H1 (cell line): ENCODE measurements at regions not wholly inside any gene's neighbourhood (a gene's known extent, or its start where the extent isn't known, plus 50 kb on each side); places are given as distances from the start of the nearest gene placed in this dataset.
A peak's percentile ranks its signal among the peaks of the same experiment; 100 is the strongest.

Experiments used
- CTCF ChIA-PET: fragments of 300-600 bp; sonication (Branson Sonifier 250); formaldehyde crosslinking; loops from one replicate; lab custom pipeline; 2021; ENCODE audit not compliant: partially characterized antibody; lab: Charles Lee
- POLR2A ChIA-PET: fragments of 300-600 bp; sonication (Branson Sonifier 250); formaldehyde crosslinking; loops from one replicate; lab custom pipeline; 2021; ENCODE audit warnings: inconsistent platforms; ENCODE audit not compliant: partially characterized antibody; lab: Charles Lee
- DNase-seq, 2 experiments: peaks; one replicate each; pipeline versions ENCODE4 v3.0.0 to v3.0.0-alpha.2; 2010 to 2022; ENCODE audit warnings: low spot score in 2 of 2, low read depth in 1 of 2, mixed read lengths in 1 of 2
- FAIRE-seq: peaks from 2 replicates; lab custom pipeline; 2011; peaks lifted over from hg19 to GRCh38; lab: Jason Lieb, UNC
- H2AFZ ChIP-seq: 2 replicates; pipeline ENCODE4 v1.8.1; 2012; ENCODE audit warnings: low read length, inconsistent platforms
- H2AK5ac ChIP-seq: 2 replicates; pipeline ENCODE4 v1.6.1; 2013; ENCODE audit warnings: low read depth, low read length
- H2BK120ac ChIP-seq: replicated peaks from 2 replicates; pipeline ENCODE3; 2013; ENCODE audit warnings: low read depth, low read length, inconsistent platforms
- H2BK12ac ChIP-seq: 2 replicates; pipeline ENCODE4 v1.6.1; 2013; ENCODE audit warnings: low read depth, low read length
- H2BK15ac ChIP-seq: 2 replicates; pipeline ENCODE4 v1.6.1; 2013; ENCODE audit warnings: low read length
- H2BK20ac ChIP-seq: 2 replicates; pipeline ENCODE4 v1.6.1; 2013; ENCODE audit warnings: low read length
- H2BK5ac ChIP-seq: 2 replicates; pipeline ENCODE4 v1.6.1; 2013; ENCODE audit warnings: low read depth, low read length
- H3K14ac ChIP-seq: 2 replicates; pipeline ENCODE4 v1.6.1; 2013; ENCODE audit warnings: inconsistent platforms; ENCODE audit not compliant: insufficient read length
- H3K18ac ChIP-seq: 2 replicates; pipeline ENCODE4 v1.6.1; 2013; ENCODE audit warnings: low read length; ENCODE audit errors: extremely low read depth
- H3K23ac ChIP-seq: 2 replicates; pipeline ENCODE4 v1.6.1; 2013; ENCODE audit warnings: inconsistent platforms; ENCODE audit not compliant: insufficient read length
- H3K23me2 ChIP-seq: 2 replicates; pipeline ENCODE4 v1.6.1; 2013; ENCODE audit warnings: low read depth, low read length
- H3K27ac ChIP-seq: 2 replicates; pipeline ENCODE4 v1.6.1; 2011; ENCODE audit warnings: low read depth, low read length, inconsistent platforms
- H3K27me3 ChIP-seq, 4 experiments: replicated peaks in 1 of 4; 1 replicate in 1 of 4; 2 replicates in 3 of 4; pipeline versions ENCODE4 v1.6.1 to v1.8.1; 2011 to 2013; ENCODE audit warnings: low read length in 3 of 4, mild to moderate bottlenecking in 3 of 4, inconsistent platforms in 2 of 4, mixed read lengths in 2 of 4, moderate library complexity in 1 of 4; ENCODE audit not compliant: control insufficient read depth in 3 of 4, insufficient read depth in 3 of 4; ENCODE audit errors: extremely low read depth in 1 of 4
- H3K36me3 ChIP-seq, 4 experiments: 2 replicates each; pipeline versions ENCODE4 v1.6.1 to v1.8.1; 2011 to 2013; ENCODE audit warnings: mild to moderate bottlenecking in 4 of 4, low read length in 3 of 4, moderate library complexity in 2 of 4, control low read depth in 1 of 4, inconsistent platforms in 1 of 4; ENCODE audit not compliant: insufficient read depth in 4 of 4, control insufficient read depth in 2 of 4
- H3K4ac ChIP-seq: replicated peaks from 2 replicates; pipeline ENCODE3; 2013; ENCODE audit warnings: low read length, low read depth, mixed read lengths, inconsistent platforms; ENCODE audit not compliant: insufficient read length
- H3K4me1 ChIP-seq, 4 experiments: replicated peaks in 1 of 4; 1 replicate in 1 of 4; 2 replicates in 3 of 4; pipeline versions ENCODE4 v1.6.1 to v1.8.1; 2011 to 2013; ENCODE audit warnings: low read length in 3 of 4, inconsistent platforms in 2 of 4, mixed read lengths in 1 of 4; ENCODE audit not compliant: insufficient read depth in 4 of 4, control insufficient read depth in 3 of 4
- H3K4me2 ChIP-seq, 2 experiments: 2 replicates each; pipeline versions ENCODE4 v1.6.1 to v1.8.1; 2011 to 2013; ENCODE audit warnings: low read depth in 2 of 2, low read length in 2 of 2, control low read depth in 1 of 2, inconsistent platforms in 1 of 2, mild to moderate bottlenecking in 1 of 2; ENCODE audit not compliant: insufficient read depth in 1 of 2
- H3K4me3 ChIP-seq, 4 experiments: fragments of 200-600, 300-600 bp in 1 of 4; sonication (generic), shearing (Covaris generic), sonication (Bioruptor Twin) in 1 of 4; 2 replicates each; pipeline versions ENCODE4 v1.5.1 to v1.8.1; 2011 to 2016; ENCODE audit warnings: low read length in 4 of 4, low read depth in 3 of 4, control low read depth in 2 of 4, inconsistent platforms in 2 of 4, mild to moderate bottlenecking in 2 of 4, mixed read lengths in 1 of 4, moderate library complexity in 1 of 4; ENCODE audit not compliant: insufficient read depth in 2 of 4; ENCODE audit errors: extremely low read depth in 1 of 4
- H3K56ac ChIP-seq: replicated peaks from 2 replicates; pipeline ENCODE3; 2013; ENCODE audit warnings: low read depth, mild to moderate bottlenecking, mixed read lengths, low read length, inconsistent platforms; ENCODE audit not compliant: insufficient read length
- H3K79me1 ChIP-seq: 2 replicates; pipeline ENCODE4 v1.6.1; 2013; ENCODE audit warnings: low read depth, low read length, control low read depth
- H3K79me2 ChIP-seq, 2 experiments: 2 replicates each; pipeline versions ENCODE4 v1.6.1 to v1.8.1; 2012 to 2013; ENCODE audit warnings: low read length in 2 of 2, mild to moderate bottlenecking in 2 of 2, inconsistent platforms in 1 of 2; ENCODE audit not compliant: insufficient read depth in 2 of 2, control insufficient read depth in 1 of 2
- H3K9ac ChIP-seq, 4 experiments: replicated peaks in 1 of 4; 1 replicate in 1 of 4; 2 replicates in 3 of 4; pipeline versions ENCODE4 v1.6.1 to v1.8.1; 2011 to 2013; ENCODE audit warnings: low read depth in 3 of 4, low read length in 3 of 4, control low read depth in 2 of 4, mild to moderate bottlenecking in 2 of 4, moderate library complexity in 2 of 4, inconsistent platforms in 1 of 4; ENCODE audit errors: extremely low read depth in 1 of 4
- H3K9me3 ChIP-seq, 2 experiments: 2 replicates each; pipeline versions ENCODE4 v1.6.1 to v1.8.1; 2012 to 2013; ENCODE audit warnings: mild to moderate bottlenecking in 2 of 2, moderate library complexity in 2 of 2, control low read depth in 1 of 2, inconsistent platforms in 1 of 2, low read depth in 1 of 2, low read length in 1 of 2, mixed read lengths in 1 of 2; ENCODE audit not compliant: insufficient read depth in 2 of 2
- H4K20me1 ChIP-seq, 2 experiments: replicated peaks in 1 of 2; 2 replicates each; pipeline versions ENCODE3 to v1.8.1; 2011 to 2013; ENCODE audit warnings: inconsistent platforms in 2 of 2, low read length in 2 of 2, mild to moderate bottlenecking in 1 of 2; ENCODE audit not compliant: insufficient read depth in 2 of 2, control insufficient read depth in 1 of 2
- H4K5ac ChIP-seq: 2 replicates; pipeline ENCODE4 v1.6.1; 2013; ENCODE audit warnings: low read length, low read depth, mixed read lengths, inconsistent platforms; ENCODE audit not compliant: insufficient read length
- H4K8ac ChIP-seq: 2 replicates; pipeline ENCODE4 v1.8.0; 2013; ENCODE audit warnings: mild to moderate bottlenecking, moderate library complexity, low read length, inconsistent platforms; ENCODE audit not compliant: insufficient read depth; ENCODE audit errors: extremely low read depth
- H4K91ac ChIP-seq: replicated peaks from 2 replicates; pipeline ENCODE3; 2013; ENCODE audit warnings: low read length, mixed read lengths, inconsistent platforms; ENCODE audit not compliant: insufficient read length
- BACH1 ChIP-seq: IDR thresholded peaks from 2 replicates; pipeline ENCODE4 v1.6.1; 2012; ENCODE audit warnings: low read length, improper control_type of control experiment
- EZH2 ChIP-seq: fragments of 200-600 bp; sonication (generic); IDR thresholded peaks from 2 replicates; pipeline ENCODE4 v1.7.1; 2012; ENCODE audit warnings: low read depth, mild to moderate bottlenecking, moderate library complexity, low read length, inconsistent platforms; ENCODE audit not compliant: severe bottlenecking
- JUN ChIP-seq: IDR thresholded peaks from 2 replicates; pipeline ENCODE4 v1.6.1; 2011; ENCODE audit warnings: low read depth, mild to moderate bottlenecking, improper control_type of control experiment, low read length
- MAFK ChIP-seq: IDR thresholded peaks from 2 replicates; pipeline ENCODE4 v1.6.1; 2012; ENCODE audit warnings: low read depth, mild to moderate bottlenecking, improper control_type of control experiment, low read length
- NANOG ChIP-seq: IDR thresholded peaks from 2 replicates; pipeline ENCODE4 v1.6.1; 2011; ENCODE audit warnings: low read length, low read depth, mild to moderate bottlenecking, inconsistent platforms; ENCODE audit not compliant: insufficient read depth, poor library complexity, severe bottlenecking
- RAD21 ChIP-seq, 2 experiments: IDR thresholded peaks in 1 of 2; conservative IDR thresholded peaks in 1 of 2; 2 replicates each; pipeline ENCODE4 v1.6.1; 2011; ENCODE audit warnings: low read depth in 2 of 2, low read length in 2 of 2, improper control_type of control experiment in 1 of 2, inconsistent platforms in 1 of 2, mild to moderate bottlenecking in 1 of 2, moderate library complexity in 1 of 2
- RFX5 ChIP-seq: IDR thresholded peaks from 2 replicates; pipeline ENCODE4 v1.6.1; 2011; ENCODE audit warnings: low read depth, low read length, improper control_type of control experiment, borderline replicate concordance
- TAF7 ChIP-seq: optimal IDR thresholded peaks from 2 replicates; pipeline ENCODE3; 2011; ENCODE audit warnings: low read depth, mild to moderate bottlenecking, inconsistent platforms, low read length, moderate library complexity, borderline replicate concordance
- WGBS, 2 experiments: shearing (Covaris generic) in 1 of 2; methylation state at CpG; one replicate each; pipeline versions ENCODE4 v1.1.6 to v1.1.7; 2013 to 2015; ENCODE audit warnings: low lambda C conversion rate in 2 of 2, mixed read lengths in 2 of 2, inconsistent platforms in 1 of 2, low coverage in 1 of 2, missing lambda C conversion rate in 1 of 2; ENCODE audit not compliant: insufficient replicate concordance in 2 of 2, insufficient coverage in 1 of 2, insufficient read length in 1 of 2; ENCODE audit errors: extremely low coverage in 1 of 2, missing lambda C conversion rate in 1 of 2; 5-methylcytosine and 5-hydroxymethylcytosine counted together

- DNase-seq = no peak
- no peak overlapping the region for H4K8ac ChIP-seq
- TF ChIP-seq NANOG (no peak), TAF7 (no peak), BACH1 (no peak), MAFK (no peak), EZH2 (no peak), RAD21 (IDR thresholded peaks at IDR 0.05 in 1 of 2, conservative IDR thresholded peaks at IDR 0.05 in 1 of 2; ENCODE audit: low read depth in 2 of 2, low read length in 2 of 2) (no peak), RFX5 (no peak), JUN (no peak)
- TF ChIP-seq, all 59 proteins: peak for 0
- H3K27me3 ChIP-seq = no peaks in the 10 kb centered on the region
- no peak overlapping the region for H3K23ac ChIP-seq
- peaks cover 0 to 2% of the 10 kb centered on the region in 2 experiments for H4K20me1 ChIP-seq
- H3K56ac ChIP-seq = no peak overlapping the region
- no peak for FAIRE-seq
- H4K91ac ChIP-seq = no peak overlapping the region
- peak overlapping the region in 1 of 4 experiments; percentile 32; a peak in 2 of 7 replicates for H3K9ac ChIP-seq
- no peaks in the 10 kb centered on the region for H3K79me2 ChIP-seq
- H2BK15ac ChIP-seq = no peak overlapping the region
- no peak overlapping the region for H4K5ac ChIP-seq
- H3K27ac ChIP-seq = no peak overlapping the region
- no peaks in the 10 kb centered on the region for H3K9me3 ChIP-seq
- POLR2A ChIA-PET = no interaction called here
- no peaks in the 10 kb centered on the region for H3K79me1 ChIP-seq
- H3K36me3 ChIP-seq = no peaks in the 10 kb centered on the region
- no peak overlapping the region for H2BK20ac ChIP-seq
- no peak overlapping the region for H3K4me3 ChIP-seq
- no peaks in the 10 kb centered on the region for H3K23me2 ChIP-seq
- no peaks in the 10 kb centered on the region; a peak in 1 of 7 replicates for H3K4me1 ChIP-seq
- H2AFZ ChIP-seq = no peak overlapping the region
- no peak overlapping the region for H2BK120ac ChIP-seq
- no peak overlapping the region for H3K18ac ChIP-seq
- H3K14ac ChIP-seq = no peak overlapping the region
- no peak overlapping the region for H2BK5ac ChIP-seq
- peak overlapping the region; percentile 35; the same call in 1 of the 2 replicates for H2BK12ac ChIP-seq
- WGBS, 2 experiments = 83 to 100% methylated on average over 1 to 2 of the region's 2 CpGs
- peak overlapping the region; percentile 71 for H2AK5ac ChIP-seq
- H3K4ac ChIP-seq = no peak overlapping the region
- CTCF ChIA-PET = interaction anchor here (0.6 to 3.0 kb wide), 2 partner anchors 10 to 834 kb away, joined by 3 to 8 read pairs; no protein-coding TSS in a partner anchor
- H3K4me2 ChIP-seq = no peak overlapping the region
Observed at GRCh38 chr17:37834168-37834567, 89.3 kb upstream of the HNF1B start.
